BE2C (cell line): ENCODE measurements at regions not wholly inside any gene's neighbourhood (a gene's known extent, or its start where the extent isn't known, plus 50 kb on each side); places are given as distances from the start of the nearest gene placed in this dataset.
"Not testable (repeated sequence)": the region's sequence is repeated elsewhere in the genome, so short reads cannot be mapped to it uniquely, and the experiment has no call there.

ENCODE experiments used
- DNase-seq: peaks from one replicate; pipeline ENCODE4 v3.0.0-alpha.2; 2020
- H3K27me3 ChIP-seq: fragments of 250-450 bp; sonication (Bioruptor Pico); 2 replicates; pipeline ENCODE4 v1.5.1; 2020; ENCODE audit warnings: mild to moderate bottlenecking
- H3K36me3 ChIP-seq: fragments of 250-450 bp; sonication (Bioruptor Pico); 2 replicates; pipeline ENCODE4 v1.5.1; 2020; ENCODE audit warnings: mild to moderate bottlenecking
- H3K4me1 ChIP-seq: fragments of 250-450 bp; sonication (Bioruptor Pico); 2 replicates; pipeline ENCODE4 v1.5.1; 2020
- H3K4me3 ChIP-seq: 2 replicates; pipeline ENCODE4 v1.5.1; 2011; ENCODE audit warnings: low read depth, low read length
- H3K9me3 ChIP-seq: fragments of 250-450 bp; sonication (Bioruptor Pico); 2 replicates; pipeline ENCODE4 v1.5.1; 2020
- TF ChIP-seq, protein P1 (sequence below): IDR thresholded peaks from 2 replicates; pipeline ENCODE4 v1.5.1; 2012; ENCODE audit warnings: mild to moderate bottlenecking, low read depth, low read length

DNA sequence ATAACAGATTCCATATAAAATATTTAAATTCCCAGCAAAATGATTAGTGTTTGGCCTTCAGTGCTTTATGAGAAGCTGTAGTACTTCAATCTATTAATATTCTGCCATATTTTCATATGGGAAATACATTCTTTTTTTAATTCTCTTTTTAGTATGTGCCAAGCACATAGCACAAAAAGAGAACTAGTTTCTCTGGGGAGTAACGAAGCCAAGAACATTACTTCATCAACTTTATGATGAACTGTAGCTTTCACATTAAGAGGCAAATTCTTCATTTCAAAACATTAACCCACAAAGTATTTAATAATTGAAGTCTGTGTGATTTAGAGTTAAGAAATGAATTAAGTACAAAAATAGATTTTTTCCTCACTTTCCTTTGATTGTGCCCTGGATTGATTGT lies 281.0 kb upstream of the EYS start:
- no peak for DNase-seq
- no peaks in the 10 kb centered on the region for H3K27me3 ChIP-seq
- H3K36me3 ChIP-seq = no peaks in the 10 kb centered on the region
- no peaks in the 10 kb centered on the region; the same call in 1 of the 2 replicates for H3K4me1 ChIP-seq
- no peaks in the 10 kb centered on the region for H3K9me3 ChIP-seq
- TF ChIP-seq, protein P1, sequence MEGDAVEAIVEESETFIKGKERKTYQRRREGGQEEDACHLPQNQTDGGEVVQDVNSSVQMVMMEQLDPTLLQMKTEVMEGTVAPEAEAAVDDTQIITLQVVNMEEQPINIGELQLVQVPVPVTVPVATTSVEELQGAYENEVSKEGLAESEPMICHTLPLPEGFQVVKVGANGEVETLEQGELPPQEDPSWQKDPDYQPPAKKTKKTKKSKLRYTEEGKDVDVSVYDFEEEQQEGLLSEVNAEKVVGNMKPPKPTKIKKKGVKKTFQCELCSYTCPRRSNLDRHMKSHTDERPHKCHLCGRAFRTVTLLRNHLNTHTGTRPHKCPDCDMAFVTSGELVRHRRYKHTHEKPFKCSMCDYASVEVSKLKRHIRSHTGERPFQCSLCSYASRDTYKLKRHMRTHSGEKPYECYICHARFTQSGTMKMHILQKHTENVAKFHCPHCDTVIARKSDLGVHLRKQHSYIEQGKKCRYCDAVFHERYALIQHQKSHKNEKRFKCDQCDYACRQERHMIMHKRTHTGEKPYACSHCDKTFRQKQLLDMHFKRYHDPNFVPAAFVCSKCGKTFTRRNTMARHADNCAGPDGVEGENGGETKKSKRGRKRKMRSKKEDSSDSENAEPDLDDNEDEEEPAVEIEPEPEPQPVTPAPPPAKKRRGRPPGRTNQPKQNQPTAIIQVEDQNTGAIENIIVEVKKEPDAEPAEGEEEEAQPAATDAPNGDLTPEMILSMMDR = no peak
- no peak overlapping the region for H3K4me3 ChIP-seq

DNA sequence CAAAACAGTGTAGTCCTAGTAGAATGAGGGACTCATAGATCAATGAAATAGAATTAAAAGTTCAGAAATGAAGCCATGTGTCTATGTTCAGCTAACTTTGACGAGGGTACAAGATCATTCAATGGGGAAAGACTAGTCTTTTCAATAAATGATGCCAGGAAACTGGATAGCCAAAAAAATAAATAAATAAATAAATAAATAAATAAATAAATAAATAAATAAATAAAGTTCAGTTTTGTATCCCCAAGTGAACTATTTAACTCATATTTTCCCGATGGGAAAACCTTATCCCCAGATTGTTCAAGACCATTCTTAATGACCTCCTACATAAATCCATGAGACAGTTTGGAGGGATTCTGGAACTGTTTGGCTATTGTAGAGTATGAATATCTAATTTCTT lies 277.1 kb upstream of the EYS start:
- H3K4me3 ChIP-seq = no peak overlapping the region
- DNase-seq = no peak
- H3K27me3 ChIP-seq = no peaks in the 10 kb centered on the region
- TF ChIP-seq, protein P1 = no peak
- no peaks in the 10 kb centered on the region for H3K9me3 ChIP-seq
- H3K4me1 ChIP-seq = no peaks in the 10 kb centered on the region; the same call in 1 of the 2 replicates
- no peaks in the 10 kb centered on the region for H3K36me3 ChIP-seq

DNA sequence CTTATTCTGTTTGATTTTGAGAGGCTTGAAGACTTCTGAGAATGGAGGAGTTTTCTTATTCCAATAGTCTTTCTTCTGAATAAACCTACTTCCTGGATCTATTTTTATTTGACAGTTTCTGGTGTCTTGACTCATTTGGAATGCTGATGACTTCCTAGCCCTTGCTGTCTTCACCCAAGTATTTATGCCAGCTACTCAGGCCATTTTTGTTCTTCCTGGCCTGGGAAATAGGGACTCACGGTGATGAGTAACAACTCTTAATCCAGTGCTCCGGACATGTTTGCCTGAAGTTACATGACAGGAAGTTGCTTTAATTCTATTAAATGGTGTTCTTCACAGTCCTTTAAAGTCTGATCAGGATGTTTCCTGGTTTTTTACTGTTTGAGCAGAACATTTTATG lies 272.1 kb upstream of the EYS start:
- H3K36me3 ChIP-seq = no peaks in the 10 kb centered on the region
- no peak for DNase-seq
- H3K4me3 ChIP-seq = no peak overlapping the region
- no peaks in the 10 kb centered on the region for H3K4me1 ChIP-seq
- TF ChIP-seq, protein P1 = no peak
- H3K9me3 ChIP-seq = no peaks in the 10 kb centered on the region
- no peaks in the 10 kb centered on the region for H3K27me3 ChIP-seq

DNA sequence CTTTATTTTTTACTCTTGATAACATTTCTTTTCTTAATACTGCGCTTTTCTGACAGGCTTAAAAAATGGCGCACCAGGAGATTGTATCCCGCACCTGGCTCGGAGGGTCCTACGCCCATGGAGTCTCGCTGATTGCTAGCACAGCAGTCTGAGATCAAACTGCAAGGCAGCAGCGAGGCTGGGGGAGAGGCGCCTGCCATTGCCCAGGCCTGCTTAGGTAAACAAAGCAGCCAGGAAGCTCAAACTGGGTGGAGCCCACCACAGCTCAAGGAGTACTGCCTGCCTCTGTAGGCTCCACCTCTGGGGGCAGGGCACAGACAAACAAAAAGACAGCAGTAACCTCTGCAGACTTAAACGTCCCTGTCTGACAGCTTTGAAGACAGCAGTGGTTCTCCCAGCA lies 264.2 kb upstream of the EYS start:
- H3K9me3 ChIP-seq, H3K36me3 ChIP-seq, DNase-seq, H3K4me1 ChIP-seq, H3K4me3 ChIP-seq, H3K27me3 ChIP-seq: not testable (repeated sequence)

DNA sequence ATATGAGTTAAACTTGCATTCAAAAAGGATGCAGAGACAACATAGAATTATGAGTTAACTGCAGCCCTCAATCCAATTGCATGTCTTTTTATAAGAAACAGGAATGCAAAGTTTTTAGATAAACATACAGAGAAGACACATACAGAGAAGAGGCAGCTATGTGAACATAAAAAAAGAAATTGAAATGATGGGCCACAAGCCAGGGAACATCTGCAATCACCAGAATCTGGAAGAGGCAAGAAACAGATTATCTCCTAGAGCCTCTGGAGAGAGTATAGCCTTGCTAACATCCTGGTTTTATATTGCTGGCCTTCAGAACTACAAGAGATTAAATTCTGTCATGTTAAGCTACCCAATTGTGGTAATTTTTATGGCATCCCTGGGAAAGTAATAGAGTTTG lies 257.2 kb upstream of the EYS start:
- Histone ChIP-seq H3K4me3 (no peak overlapping the region), H3K9me3 (no peaks in the 10 kb centered on the region), H3K27me3 (no peaks in the 10 kb centered on the region), H3K4me1 (no peaks in the 10 kb centered on the region), H3K36me3 (no peaks in the 10 kb centered on the region; the same call in 1 of the 2 replicates)
- no peak for DNase-seq
- TF ChIP-seq, protein P1 = no peak

DNA sequence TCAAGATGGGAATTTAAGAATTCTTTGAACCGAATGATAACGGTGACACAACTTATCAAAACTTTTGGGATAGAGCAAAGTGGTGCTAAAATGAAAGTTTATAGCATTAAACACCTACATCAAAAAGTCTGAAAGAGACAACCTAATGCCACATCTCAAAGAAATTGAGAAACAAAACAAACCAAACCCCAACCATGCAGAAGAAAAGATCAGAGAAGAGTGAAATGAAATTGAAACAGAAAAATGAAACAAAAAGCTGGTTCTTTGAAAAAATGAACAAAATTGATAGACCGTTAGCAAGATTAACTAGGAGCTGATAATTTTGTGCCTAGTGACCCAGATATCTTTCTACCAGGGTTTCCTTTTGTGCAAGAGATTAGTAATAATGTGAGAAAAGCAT lies 248.0 kb upstream of the EYS start:
- Histone ChIP-seq H3K4me1 (no peaks in the 10 kb centered on the region), H3K36me3 (no peaks in the 10 kb centered on the region; the same call in 1 of the 2 replicates), H3K4me3 (no peak overlapping the region), H3K9me3 (no peaks in the 10 kb centered on the region), H3K27me3 (no peaks in the 10 kb centered on the region)
- DNase-seq = no peak
- TF ChIP-seq, protein P1 = no peak

DNA sequence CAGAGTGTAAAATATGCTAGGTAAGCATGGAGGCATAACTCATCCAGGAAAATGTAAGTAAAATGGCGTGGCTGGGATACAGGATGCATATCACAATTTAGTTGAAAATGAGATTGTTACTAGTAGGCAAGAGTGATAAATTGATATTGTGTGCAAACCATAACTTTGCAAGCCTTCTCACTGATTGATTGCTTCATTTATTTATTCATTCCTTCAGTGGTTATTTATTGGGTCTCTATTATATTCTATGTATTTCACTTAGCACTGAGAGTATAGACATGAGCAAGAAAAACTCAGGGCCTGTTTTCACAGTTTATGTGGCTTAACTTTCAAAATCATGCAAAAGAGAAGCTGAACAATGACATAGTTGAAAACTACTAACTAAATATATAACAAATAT lies 241.0 kb upstream of the EYS start:
- H3K9me3 ChIP-seq = no peaks in the 10 kb centered on the region
- DNase-seq = no peak
- H3K36me3 ChIP-seq = no peaks in the 10 kb centered on the region
- no peak overlapping the region for H3K4me3 ChIP-seq
- TF ChIP-seq, protein P1 = no peak
- no peaks in the 10 kb centered on the region for H3K4me1 ChIP-seq
- H3K27me3 ChIP-seq = no peaks in the 10 kb centered on the region
